ENCODE measurements at regions not wholly inside any gene's neighbourhood (a gene's known extent, or its start where the extent isn't known, plus 50 kb on each side); places are given as distances from the start of the nearest gene placed in this dataset.

DNA sequence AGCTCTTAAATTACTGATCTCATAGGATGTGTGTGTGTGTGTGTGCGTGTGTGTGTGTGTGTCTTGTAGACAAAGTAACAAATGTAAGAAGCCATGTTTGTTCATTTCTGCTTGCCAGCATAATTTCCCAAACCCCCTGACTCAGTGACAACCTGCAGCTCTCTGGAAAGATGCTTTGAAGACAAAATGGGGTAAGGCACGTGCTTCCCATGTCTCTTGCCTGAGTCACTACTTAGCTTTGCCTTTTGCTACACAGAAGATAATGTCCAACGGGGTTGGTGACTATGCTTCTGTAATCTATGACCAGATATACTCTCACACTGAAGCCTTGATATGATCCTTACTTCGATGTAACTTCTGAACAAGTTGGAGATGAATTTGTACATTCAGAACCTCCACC, 332.0 kb downstream of the SLC4A3 start:
- Mint-ChIP-seq H3K4me1 (ENCODE audit: low read depth) (peaks cover 8% of the 10 kb centered on the region), H3K4me3 (ENCODE audit: low read depth) (no peak overlapping the region), H3K27me3 (peaks cover 3% of the 10 kb centered on the region), H3K27ac (peak overlapping the region; percentile 35), H3K9me3 (ENCODE audit: low read depth) (peaks cover 3% of the 10 kb centered on the region), H3K36me3 (ENCODE audit: insufficient read depth) (peaks cover 1% of the 10 kb centered on the region)
- TF ChIP-seq, protein P1, sequence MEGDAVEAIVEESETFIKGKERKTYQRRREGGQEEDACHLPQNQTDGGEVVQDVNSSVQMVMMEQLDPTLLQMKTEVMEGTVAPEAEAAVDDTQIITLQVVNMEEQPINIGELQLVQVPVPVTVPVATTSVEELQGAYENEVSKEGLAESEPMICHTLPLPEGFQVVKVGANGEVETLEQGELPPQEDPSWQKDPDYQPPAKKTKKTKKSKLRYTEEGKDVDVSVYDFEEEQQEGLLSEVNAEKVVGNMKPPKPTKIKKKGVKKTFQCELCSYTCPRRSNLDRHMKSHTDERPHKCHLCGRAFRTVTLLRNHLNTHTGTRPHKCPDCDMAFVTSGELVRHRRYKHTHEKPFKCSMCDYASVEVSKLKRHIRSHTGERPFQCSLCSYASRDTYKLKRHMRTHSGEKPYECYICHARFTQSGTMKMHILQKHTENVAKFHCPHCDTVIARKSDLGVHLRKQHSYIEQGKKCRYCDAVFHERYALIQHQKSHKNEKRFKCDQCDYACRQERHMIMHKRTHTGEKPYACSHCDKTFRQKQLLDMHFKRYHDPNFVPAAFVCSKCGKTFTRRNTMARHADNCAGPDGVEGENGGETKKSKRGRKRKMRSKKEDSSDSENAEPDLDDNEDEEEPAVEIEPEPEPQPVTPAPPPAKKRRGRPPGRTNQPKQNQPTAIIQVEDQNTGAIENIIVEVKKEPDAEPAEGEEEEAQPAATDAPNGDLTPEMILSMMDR (IDR thresholded peaks at IDR 0.05; ENCODE audit: unreplicated experiment): no peak
- DNase-seq (ENCODE audit: low spot score, unreplicated experiment): no peak

DNA sequence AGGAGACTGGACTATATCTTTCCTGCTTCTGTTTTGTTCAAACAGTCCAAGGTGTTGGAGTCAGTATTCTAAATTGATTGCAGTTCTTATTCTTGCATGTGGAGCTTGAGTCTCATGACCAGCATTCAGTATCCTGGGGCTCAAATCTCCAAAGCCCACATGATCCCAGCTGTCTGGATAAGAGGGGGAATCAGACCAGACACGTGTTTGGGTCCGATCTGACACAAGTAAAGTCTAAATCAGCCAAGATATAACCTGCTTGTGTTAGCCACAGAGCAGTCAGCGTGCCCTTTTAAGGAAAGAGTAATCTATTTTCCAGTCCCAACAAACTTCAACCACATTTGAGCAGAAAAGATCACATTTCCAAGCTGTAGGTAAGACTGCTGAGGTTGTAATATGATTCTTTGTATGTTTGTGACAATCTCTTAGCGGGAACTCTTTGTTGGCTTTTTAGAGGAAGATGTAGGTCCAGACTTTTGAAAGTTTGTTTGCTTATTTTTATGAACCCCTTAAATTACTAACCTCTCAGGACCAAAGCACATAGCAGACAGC, 334.6 kb downstream of the SLC4A3 start:
- no peak overlapping the region for H3K27ac Mint-ChIP-seq
- H3K9me3 Mint-ChIP-seq (ENCODE audit: low read depth): peaks cover 1% of the 10 kb centered on the region
- no peak for DNase-seq (ENCODE audit: low spot score, unreplicated experiment)
- no peak overlapping the region for H3K4me3 Mint-ChIP-seq (ENCODE audit: low read depth)
- TF ChIP-seq, protein P1 (IDR thresholded peaks at IDR 0.05; ENCODE audit: unreplicated experiment): no peak
- H3K27me3 Mint-ChIP-seq: peaks cover 6% of the 10 kb centered on the region
- H3K4me1 Mint-ChIP-seq (ENCODE audit: low read depth): peaks cover 10% of the 10 kb centered on the region
- no peaks in the 10 kb centered on the region for H3K36me3 Mint-ChIP-seq (ENCODE audit: insufficient read depth)

- Mint-ChIP-seq H3K4me3 (ENCODE audit: low read depth) (no peak overlapping the region), H3K4me1 (ENCODE audit: low read depth) (peaks cover 10% of the 10 kb centered on the region), H3K27me3 (peaks cover 9% of the 10 kb centered on the region), H3K36me3 (ENCODE audit: insufficient read depth) (no peaks in the 10 kb centered on the region), H3K9me3 (ENCODE audit: low read depth) (no peaks in the 10 kb centered on the region), H3K27ac (no peak overlapping the region)
- no peak for DNase-seq (ENCODE audit: low spot score, unreplicated experiment)
- TF ChIP-seq, protein P1 (IDR thresholded peaks at IDR 0.05; ENCODE audit: unreplicated experiment): no peak
These were observed 335.4 kb downstream of the SLC4A3 start for GRCh38 chr2:219962801-219963200.

DNA sequence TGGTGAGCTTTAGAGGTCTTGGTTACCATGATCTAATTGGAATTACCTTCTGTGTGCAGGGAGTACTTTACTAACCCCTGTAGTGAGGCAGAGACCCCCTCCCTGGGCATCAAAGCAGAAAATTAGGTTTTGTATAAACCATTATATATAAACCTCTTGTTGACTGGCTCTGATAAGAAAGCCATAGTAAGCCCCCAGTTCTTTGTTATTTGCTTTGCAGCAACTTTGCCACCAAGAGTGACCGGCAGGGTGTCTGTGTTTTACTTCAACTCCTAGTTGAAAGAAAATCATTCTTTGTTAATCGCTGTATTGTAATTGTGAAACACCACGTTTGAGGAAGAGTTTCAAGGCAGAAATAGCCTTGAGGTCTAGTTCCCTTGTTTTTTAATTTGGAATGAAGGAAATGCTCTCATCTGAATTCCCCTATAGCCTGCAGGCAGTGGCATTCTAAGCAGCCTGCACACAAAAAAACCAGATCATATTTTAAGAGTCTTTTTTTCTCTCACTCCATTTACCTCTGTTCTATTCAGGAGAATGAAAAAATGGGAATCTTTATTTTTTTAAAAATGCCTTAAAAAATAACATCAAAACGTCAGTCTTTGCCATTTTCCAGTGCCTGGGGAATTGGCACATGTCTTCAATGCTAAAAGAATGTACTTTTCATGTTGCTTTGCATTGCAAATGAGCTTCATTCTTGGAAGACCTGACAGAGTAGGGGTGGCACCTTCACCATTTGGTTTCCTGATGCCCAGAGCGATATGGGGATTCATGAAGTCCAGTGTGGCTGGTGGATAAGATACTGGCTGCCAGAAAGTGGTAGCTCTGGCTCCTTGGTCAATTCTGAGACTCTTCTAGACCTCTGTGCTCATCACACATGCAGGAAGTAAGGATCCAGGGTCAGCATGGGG, 338.1 kb downstream of the SLC4A3 start:
- H3K27ac Mint-ChIP-seq: no peak overlapping the region
- peaks cover 9% of the 10 kb centered on the region for H3K27me3 Mint-ChIP-seq
- H3K9me3 Mint-ChIP-seq (ENCODE audit: low read depth): no peaks in the 10 kb centered on the region
- H3K4me1 Mint-ChIP-seq (ENCODE audit: low read depth): peaks cover 10% of the 10 kb centered on the region
- H3K36me3 Mint-ChIP-seq (ENCODE audit: insufficient read depth): no peaks in the 10 kb centered on the region
- DNase-seq (ENCODE audit: low spot score, unreplicated experiment): no peak
- no peak overlapping the region for H3K4me3 Mint-ChIP-seq (ENCODE audit: low read depth)
- TF ChIP-seq, protein P1 (IDR thresholded peaks at IDR 0.05; ENCODE audit: unreplicated experiment): peak; percentile 24

DNA sequence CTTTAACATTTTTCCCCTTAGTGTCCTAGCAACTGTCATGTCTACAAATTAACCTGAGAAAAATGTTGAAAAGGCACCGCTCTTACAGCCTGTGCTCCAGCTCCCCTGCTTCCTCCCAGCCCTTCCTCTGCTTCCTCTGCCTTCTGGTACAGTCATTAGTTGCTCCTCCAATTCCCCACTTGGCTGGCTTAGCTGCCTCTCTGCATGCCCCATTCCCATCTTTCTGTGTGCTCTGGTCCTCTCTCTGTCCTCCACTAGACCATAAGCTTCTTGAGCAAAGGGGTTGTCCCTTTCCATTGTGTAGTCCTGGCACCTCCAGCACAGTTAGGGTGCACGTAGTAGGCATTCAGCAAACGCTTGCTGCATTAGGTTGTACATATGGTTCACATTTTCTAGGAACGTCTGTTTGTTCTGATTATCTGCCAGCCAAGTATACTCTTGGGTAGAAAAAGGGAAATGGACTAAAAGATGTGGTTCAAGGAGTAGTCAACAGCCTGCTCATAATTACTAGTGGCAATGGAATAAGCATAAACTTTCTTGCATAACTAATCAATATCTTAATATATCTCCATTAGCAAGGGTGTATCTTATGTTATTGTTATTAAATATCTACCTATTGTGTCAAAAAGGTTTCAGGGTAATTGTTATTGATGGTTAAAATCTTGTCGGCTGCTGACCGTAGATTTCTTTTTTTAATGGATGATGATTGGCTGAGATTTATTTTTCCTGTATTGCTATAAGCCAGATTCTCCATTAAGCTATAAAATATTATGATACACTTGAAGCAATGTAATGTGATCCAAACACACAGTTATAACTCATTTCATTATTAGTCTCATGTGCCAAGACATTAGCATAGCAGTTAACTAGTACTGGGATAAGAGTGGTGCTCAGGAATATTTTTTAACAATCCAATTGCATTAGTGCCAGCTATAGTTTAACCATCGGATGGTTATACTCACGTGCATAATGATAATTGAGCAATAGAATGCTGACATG, 340.1 kb downstream of the SLC4A3 start:
- no peak for DNase-seq (ENCODE audit: low spot score, unreplicated experiment)
- Mint-ChIP-seq H3K27ac (peak overlapping the region; percentile 4), H3K36me3 (ENCODE audit: insufficient read depth) (no peaks in the 10 kb centered on the region), H3K27me3 (peaks cover 9% of the 10 kb centered on the region), H3K4me3 (ENCODE audit: low read depth) (no peak overlapping the region), H3K9me3 (ENCODE audit: low read depth) (no peaks in the 10 kb centered on the region), H3K4me1 (ENCODE audit: low read depth) (peaks cover 2% of the 10 kb centered on the region)
- TF ChIP-seq, protein P1 (IDR thresholded peaks at IDR 0.05; ENCODE audit: unreplicated experiment): no peak
